ENCODE measurements at regions not wholly inside any gene's neighbourhood (a gene's known extent, or its start where the extent isn't known, plus 50 kb on each side); places are given as distances from the start of the nearest gene placed in this dataset.

GRCh38 chr6:108767418-108768165 is 80.6 kb upstream of the ARMC2 start:
- dilution Hi-C loops (cut with MboI; ENCODE audit: extremely low pct_ligation_motif_present, low sequenced_read_pairs), result no loop called here
- Histone ChIP-seq H3K9me1 (ENCODE audit: control insufficient read depth, extremely low read depth, insufficient read depth, low read length) (no peaks in the 10 kb centered on the region), H3K9me3 (ENCODE audit: control insufficient read depth, low read depth, low read length) (no peaks in the 10 kb centered on the region), H3K27ac (ENCODE audit: control insufficient read depth, insufficient read depth, low read length) (no peak overlapping the region), H3K4me1 (ENCODE audit: control insufficient read depth, extremely low read depth, insufficient read depth, low read length) (no peaks in the 10 kb centered on the region), H3K4me2 (ENCODE audit: control insufficient read depth, extremely low read depth, insufficient read depth, low read depth, low read length) (no peak overlapping the region), H3K79me2 (ENCODE audit: control insufficient read depth, insufficient read depth, low read length) (no peaks in the 10 kb centered on the region), H3K36me3 (ENCODE audit: control insufficient read depth in 2 of 2, extremely low read depth in 1 of 2, insufficient read depth in 2 of 2, low read length in 2 of 2) (no peaks in the 10 kb centered on the region), H3K27me3 (ENCODE audit: control insufficient read depth, extremely low read depth, insufficient read depth, low read length) (peaks cover 4% of the 10 kb centered on the region), H3K9ac (ENCODE audit: control insufficient read depth, extremely low read depth, insufficient read depth, low read length) (no peak overlapping the region), H4K20me1 (ENCODE audit: control insufficient read depth, extremely low read depth, insufficient read depth, low read length) (no peaks in the 10 kb centered on the region), H3K4me3 (ENCODE audit: control insufficient read depth in 2 of 3, extremely low read depth in 1 of 3, insufficient read depth in 2 of 3, low read depth in 1 of 3, low read length in 3 of 3) (no peak overlapping the region), H2AFZ (ENCODE audit: control insufficient read depth, low read length) (no peak overlapping the region)
- DNase-seq (ENCODE audit: low read depth, low spot score), result no peak
- TF ChIP-seq EZH2 (IDR thresholded peaks at IDR 0.05; ENCODE audit: low read length) (no peak), CTCF (optimal IDR thresholded peaks at IDR 0.05 in 1 of 3, IDR thresholded peaks at IDR 0.05 in 1 of 3, conservative IDR thresholded peaks at IDR 0.05 in 1 of 3; ENCODE audit: extremely low read depth in 1 of 3, insufficient read depth in 2 of 3, low read length in 3 of 3) (no peak)
- no peak for FAIRE-seq

GRCh38 chr6:108768166-108768555 is 80.1 kb upstream of the ARMC2 start:
- Histone ChIP-seq H4K20me1 (ENCODE audit: control insufficient read depth, extremely low read depth, insufficient read depth, low read length) (no peaks in the 10 kb centered on the region), H3K9ac (ENCODE audit: control insufficient read depth, extremely low read depth, insufficient read depth, low read length) (no peak overlapping the region), H3K9me1 (ENCODE audit: control insufficient read depth, extremely low read depth, insufficient read depth, low read length) (no peaks in the 10 kb centered on the region), H2AFZ (ENCODE audit: control insufficient read depth, low read length) (no peak overlapping the region), H3K79me2 (ENCODE audit: control insufficient read depth, insufficient read depth, low read length) (no peaks in the 10 kb centered on the region), H3K9me3 (ENCODE audit: control insufficient read depth, low read depth, low read length) (no peaks in the 10 kb centered on the region), H3K27me3 (ENCODE audit: control insufficient read depth, extremely low read depth, insufficient read depth, low read length) (peaks cover 4% of the 10 kb centered on the region), H3K36me3 (ENCODE audit: control insufficient read depth in 2 of 2, extremely low read depth in 1 of 2, insufficient read depth in 2 of 2, low read length in 2 of 2) (no peaks in the 10 kb centered on the region), H3K27ac (ENCODE audit: control insufficient read depth, insufficient read depth, low read length) (no peak overlapping the region), H3K4me3 (ENCODE audit: control insufficient read depth in 2 of 3, extremely low read depth in 1 of 3, insufficient read depth in 2 of 3, low read depth in 1 of 3, low read length in 3 of 3) (no peak overlapping the region), H3K4me1 (ENCODE audit: control insufficient read depth, extremely low read depth, insufficient read depth, low read length) (no peaks in the 10 kb centered on the region), H3K4me2 (ENCODE audit: control insufficient read depth, extremely low read depth, insufficient read depth, low read depth, low read length) (no peak overlapping the region)
- TF ChIP-seq CTCF (optimal IDR thresholded peaks at IDR 0.05 in 1 of 3, IDR thresholded peaks at IDR 0.05 in 1 of 3, conservative IDR thresholded peaks at IDR 0.05 in 1 of 3; ENCODE audit: extremely low read depth in 1 of 3, insufficient read depth in 2 of 3, low read length in 3 of 3) (no peak), EZH2 (IDR thresholded peaks at IDR 0.05; ENCODE audit: low read length) (no peak)
- dilution Hi-C loops (cut with MboI; ENCODE audit: extremely low pct_ligation_motif_present, low sequenced_read_pairs), result no loop called here
- DNase-seq (ENCODE audit: low read depth, low spot score) (no peak), FAIRE-seq (no peak)

Data from keratinocyte (primary cell).